Astrocyte (in vitro differentiated cells and primary cell): ENCODE measurements at regions not wholly inside any gene's neighbourhood (a gene's known extent, or its start where the extent isn't known, plus 50 kb on each side); places are given as distances from the start of the nearest gene placed in this dataset.
"Not testable (repeated sequence)": the region's sequence is repeated elsewhere in the genome, so short reads cannot be mapped to it uniquely, and the experiment has no call there.

Source experiments
- EZH2 ChIP-seq: IDR thresholded peaks from 2 replicates; pipeline ENCODE4 v1.6.1; 2012; ENCODE audit warnings: mild to moderate bottlenecking, low read length, inconsistent platforms; ENCODE audit not compliant: insufficient read depth
- TF ChIP-seq, protein P1 (sequence below): IDR thresholded peaks from 2 replicates; pipeline ENCODE4 v1.5.1; 2011; ENCODE audit warnings: low read depth, mild to moderate bottlenecking, inconsistent platforms, low read length, moderate library complexity; ENCODE audit not compliant: insufficient read depth

- TF ChIP-seq, protein P1, sequence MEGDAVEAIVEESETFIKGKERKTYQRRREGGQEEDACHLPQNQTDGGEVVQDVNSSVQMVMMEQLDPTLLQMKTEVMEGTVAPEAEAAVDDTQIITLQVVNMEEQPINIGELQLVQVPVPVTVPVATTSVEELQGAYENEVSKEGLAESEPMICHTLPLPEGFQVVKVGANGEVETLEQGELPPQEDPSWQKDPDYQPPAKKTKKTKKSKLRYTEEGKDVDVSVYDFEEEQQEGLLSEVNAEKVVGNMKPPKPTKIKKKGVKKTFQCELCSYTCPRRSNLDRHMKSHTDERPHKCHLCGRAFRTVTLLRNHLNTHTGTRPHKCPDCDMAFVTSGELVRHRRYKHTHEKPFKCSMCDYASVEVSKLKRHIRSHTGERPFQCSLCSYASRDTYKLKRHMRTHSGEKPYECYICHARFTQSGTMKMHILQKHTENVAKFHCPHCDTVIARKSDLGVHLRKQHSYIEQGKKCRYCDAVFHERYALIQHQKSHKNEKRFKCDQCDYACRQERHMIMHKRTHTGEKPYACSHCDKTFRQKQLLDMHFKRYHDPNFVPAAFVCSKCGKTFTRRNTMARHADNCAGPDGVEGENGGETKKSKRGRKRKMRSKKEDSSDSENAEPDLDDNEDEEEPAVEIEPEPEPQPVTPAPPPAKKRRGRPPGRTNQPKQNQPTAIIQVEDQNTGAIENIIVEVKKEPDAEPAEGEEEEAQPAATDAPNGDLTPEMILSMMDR, result not testable (repeated sequence)
- TF ChIP-seq EZH2, result not testable (repeated sequence)
These were observed 99.5 kb downstream of the ZNF737 start for GRCh38 chr19:20465922-20466637.
